ENCODE measurements at regions not wholly inside any gene's neighbourhood (a gene's known extent, or its start where the extent isn't known, plus 50 kb on each side); places are given as distances from the start of the nearest gene placed in this dataset.
"Not testable (repeated sequence)": the region's sequence is repeated elsewhere in the genome, so short reads cannot be mapped to it uniquely, and the experiment has no call there.

DNA sequence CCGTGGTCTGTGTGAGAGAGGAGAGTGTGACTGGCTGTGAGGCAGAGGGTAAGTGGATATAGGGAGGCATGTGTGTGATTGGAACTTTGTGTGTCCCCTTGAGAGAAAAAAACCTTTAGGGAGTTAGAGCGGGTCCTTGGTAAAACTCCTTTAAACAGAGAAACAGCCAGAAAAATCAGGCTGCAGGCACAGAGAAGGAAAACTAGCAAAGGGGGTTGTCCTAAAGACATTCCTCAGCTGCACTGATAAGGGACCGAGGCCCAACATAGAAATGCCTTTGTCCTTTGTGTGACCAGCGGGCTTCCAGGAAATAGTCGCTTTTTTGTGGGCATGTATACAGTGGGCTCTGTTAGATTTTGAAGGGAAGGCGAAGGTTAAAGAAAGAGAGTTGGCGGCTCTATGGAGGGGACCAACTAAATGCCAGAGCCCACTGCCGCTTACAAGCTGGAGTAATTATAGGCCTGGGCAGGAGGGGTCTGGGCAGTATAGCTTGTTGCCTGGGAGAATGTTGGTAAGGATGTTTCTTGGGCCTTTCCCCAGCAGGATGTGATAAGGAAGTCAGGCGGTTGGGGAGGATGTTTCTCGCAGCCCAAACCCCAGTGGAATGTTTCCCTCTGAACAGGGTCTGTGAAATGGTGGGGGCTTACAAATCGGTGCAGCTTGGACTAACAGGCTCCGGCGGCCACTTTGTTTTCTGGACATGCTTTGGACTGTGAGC, 313.7 kb upstream of the ZNF337 start:
- not testable (repeated sequence) for TF ChIP-seq FOS (IDR thresholded peaks at IDR 0.05; ENCODE audit: borderline replicate concordance, insufficient read depth, low read length); CTCF (IDR thresholded peaks at IDR 0.05; ENCODE audit: extremely low read depth in 1 of 2, insufficient read depth in 1 of 2, low read depth in 1 of 2, low read length in 2 of 2); POLR2A (IDR thresholded peaks at IDR 0.05; ENCODE audit: low read depth, low read length); JUN (IDR thresholded peaks at IDR 0.05; ENCODE audit: borderline replicate concordance, insufficient read depth, insufficient read length, low read depth); POLR2AphosphoS5 (IDR thresholded peaks at IDR 0.05; ENCODE audit: insufficient read depth, low read depth, low read length); EZH2 (IDR thresholded peaks at IDR 0.05; ENCODE audit: borderline replicate concordance, low read depth, low read length, severe bottlenecking); MYC (IDR thresholded peaks at IDR 0.05; ENCODE audit: low read depth, low read length); GATA2 (IDR thresholded peaks at IDR 0.05; ENCODE audit: insufficient read depth, insufficient read length, low read depth, low read length)
- TF ChIP-seq, protein P1, sequence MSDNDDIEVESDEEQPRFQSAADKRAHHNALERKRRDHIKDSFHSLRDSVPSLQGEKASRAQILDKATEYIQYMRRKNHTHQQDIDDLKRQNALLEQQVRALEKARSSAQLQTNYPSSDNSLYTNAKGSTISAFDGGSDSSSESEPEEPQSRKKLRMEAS (IDR thresholded peaks at IDR 0.05; ENCODE audit: insufficient read depth, insufficient read length): not testable (repeated sequence)
